Neural cell (in vitro differentiated cells): ENCODE measurements at regions not wholly inside any gene's neighbourhood (a gene's known extent, or its start where the extent isn't known, plus 50 kb on each side); places are given as distances from the start of the nearest gene placed in this dataset.
A peak's percentile ranks its signal among the peaks of the same experiment; 100 is the strongest.

Experiments
- H2AFZ ChIP-seq: fragments of 200-600, 300-800 bp; sonication (generic), shearing (Covaris generic); 2 replicates; pipeline ENCODE4 v1.6.0; 2014; ENCODE audit warnings: low read depth, mild to moderate bottlenecking, antibody characterized with exemption, low read length, moderate library complexity
- H3F3A ChIP-seq: fragments of 200-600 bp; shearing (Covaris generic); 2 replicates; pipeline ENCODE4 v1.6.1; 2016; ENCODE audit warnings: mild to moderate bottlenecking, moderate library complexity, mixed read lengths, antibody characterized with exemption, low read length; ENCODE audit not compliant: insufficient read depth, poor library complexity, severe bottlenecking
- H3K27ac ChIP-seq: fragments of 200-600, 300-800 bp; sonication (generic), shearing (Covaris generic); 2 replicates; pipeline ENCODE4 v1.5.1; 2014; ENCODE audit warnings: mild to moderate bottlenecking, low read length, moderate library complexity
- H3K27me3 ChIP-seq: fragments of 300-800, 200-600 bp; sonication (generic), shearing (Covaris generic); 2 replicates; pipeline ENCODE4 v1.6.0; 2014; ENCODE audit warnings: mild to moderate bottlenecking, low read depth, low read length, moderate library complexity; ENCODE audit not compliant: insufficient read depth
- H3K36me3 ChIP-seq: fragments of 300-800, 200-600 bp; sonication (generic), shearing (Covaris generic); 2 replicates; pipeline ENCODE4 v1.5.1; 2014; ENCODE audit warnings: mild to moderate bottlenecking, antibody characterized with exemption, low read length, moderate library complexity; ENCODE audit not compliant: insufficient read depth
- H3K4me2 ChIP-seq: fragments of 300-800, 200-600 bp; sonication (generic), shearing (Covaris generic); 2 replicates; pipeline ENCODE4 v1.6.0; 2014; ENCODE audit warnings: mild to moderate bottlenecking, low read length
- H3K4me3 ChIP-seq: fragments of 300-800, 200-600 bp; sonication (generic), shearing (Covaris generic); 2 replicates; pipeline ENCODE4 v1.5.1; 2014; ENCODE audit warnings: mild to moderate bottlenecking, low read length, moderate library complexity
- H3K79me2 ChIP-seq: fragments of 200-600 bp; shearing (Covaris generic); replicated peaks from 2 replicates; pipeline ENCODE4 v1.6.0; 2014; ENCODE audit warnings: mild to moderate bottlenecking, low read length, moderate library complexity; ENCODE audit not compliant: insufficient read depth
- H3K9ac ChIP-seq: fragments of 300-800, 200-600 bp; sonication (generic), shearing (Covaris generic); 2 replicates; pipeline ENCODE4 v1.6.1; 2016; ENCODE audit warnings: mild to moderate bottlenecking, low read length, mixed read lengths
- H3K9me2 ChIP-seq: fragments of 200-600 bp; shearing (Covaris generic); 2 replicates; pipeline ENCODE4 v1.6.1; 2016; ENCODE audit warnings: mild to moderate bottlenecking, low read length, mixed read lengths; ENCODE audit not compliant: insufficient read depth
- H3K9me3 ChIP-seq: fragments of 200-600, 300-800 bp; sonication (generic), shearing (Covaris generic); 2 replicates; pipeline ENCODE4 v1.6.1; 2016; ENCODE audit warnings: mild to moderate bottlenecking, mixed run types, low read length, moderate library complexity, mixed read lengths
- H4K20me1 ChIP-seq: fragments of 200-600 bp; shearing (Covaris generic); 2 replicates; pipeline ENCODE4 v1.6.1; 2016; ENCODE audit warnings: mild to moderate bottlenecking, mixed run types; ENCODE audit not compliant: insufficient read depth
- EP300 ChIP-seq: fragments of 450-650 bp; conservative IDR thresholded peaks from 2 replicates; pipeline ENCODE4 v1.6.1; 2014; ENCODE audit warnings: antibody characterized with exemption, mild to moderate bottlenecking, moderate library complexity; ENCODE audit not compliant: poor library complexity, severe bottlenecking
- EZH2 ChIP-seq: fragments of 200-600, 300-800 bp; shearing (Covaris generic), sonication (generic); IDR thresholded peaks from 2 replicates; pipeline ENCODE4 v1.6.1; 2014; ENCODE audit warnings: antibody characterized with exemption, low read length, borderline replicate concordance, mild to moderate bottlenecking; ENCODE audit not compliant: insufficient read depth, poor library complexity, severe bottlenecking
- MXI1 ChIP-seq: fragments of 450-650 bp; conservative IDR thresholded peaks from 2 replicates; pipeline ENCODE4 v1.6.1; 2014; ENCODE audit warnings: antibody characterized with exemption, mild to moderate bottlenecking; ENCODE audit not compliant: poor library complexity, severe bottlenecking
- POLR2AphosphoS5 ChIP-seq: IDR thresholded peaks from 2 replicates; pipeline ENCODE4 v1.6.1; 2012
- RAD21 ChIP-seq: fragments of 450-650 bp; conservative IDR thresholded peaks from 2 replicates; pipeline ENCODE4 v1.6.1; 2014; ENCODE audit warnings: antibody characterized with exemption, mild to moderate bottlenecking, moderate library complexity
- SMC3 ChIP-seq: fragments of 450-650 bp; conservative IDR thresholded peaks from 2 replicates; pipeline ENCODE4 v1.6.1; 2014; ENCODE audit warnings: antibody characterized with exemption, mild to moderate bottlenecking, moderate library complexity; ENCODE audit not compliant: poor library complexity
- TAF1 ChIP-seq: IDR thresholded peaks from 2 replicates; pipeline ENCODE4 v1.6.1; 2012; ENCODE audit warnings: low read depth
- TF ChIP-seq, protein P1 (sequence below): IDR thresholded peaks from 2 replicates; pipeline ENCODE4 v1.6.1; 2012; ENCODE audit warnings: borderline replicate concordance
- TF ChIP-seq, protein P2 (sequence below): fragments of 450-650 bp; IDR thresholded peaks from 2 replicates; pipeline ENCODE4 v1.5.1; 2014; ENCODE audit warnings: antibody characterized with exemption, mild to moderate bottlenecking, moderate library complexity; ENCODE audit not compliant: poor library complexity, severe bottlenecking

DNA sequence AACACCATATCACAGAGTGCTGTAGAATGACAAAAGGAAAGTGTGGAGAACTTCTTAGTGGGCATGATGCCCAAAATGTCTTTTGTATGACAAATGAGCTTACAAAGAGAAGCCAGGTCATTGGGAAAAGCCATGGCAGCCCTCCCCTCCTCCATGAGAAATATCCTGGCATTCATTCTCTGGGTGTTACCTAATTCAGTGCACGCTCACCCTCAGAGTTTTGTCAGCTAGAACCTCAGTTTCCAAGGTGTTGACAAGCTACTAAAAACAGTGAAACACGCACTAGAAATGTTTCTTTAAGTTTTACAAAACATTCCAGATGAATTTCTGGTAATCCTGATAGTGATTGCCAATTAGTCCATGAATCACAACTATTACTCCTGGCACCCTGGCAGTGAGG, 105.4 kb upstream of the FSHB start:
- H3K4me3 ChIP-seq, result no peak overlapping the region
- no peak overlapping the region for H2AFZ ChIP-seq
- H3K27me3 ChIP-seq, result no peaks in the 10 kb centered on the region

DNA sequence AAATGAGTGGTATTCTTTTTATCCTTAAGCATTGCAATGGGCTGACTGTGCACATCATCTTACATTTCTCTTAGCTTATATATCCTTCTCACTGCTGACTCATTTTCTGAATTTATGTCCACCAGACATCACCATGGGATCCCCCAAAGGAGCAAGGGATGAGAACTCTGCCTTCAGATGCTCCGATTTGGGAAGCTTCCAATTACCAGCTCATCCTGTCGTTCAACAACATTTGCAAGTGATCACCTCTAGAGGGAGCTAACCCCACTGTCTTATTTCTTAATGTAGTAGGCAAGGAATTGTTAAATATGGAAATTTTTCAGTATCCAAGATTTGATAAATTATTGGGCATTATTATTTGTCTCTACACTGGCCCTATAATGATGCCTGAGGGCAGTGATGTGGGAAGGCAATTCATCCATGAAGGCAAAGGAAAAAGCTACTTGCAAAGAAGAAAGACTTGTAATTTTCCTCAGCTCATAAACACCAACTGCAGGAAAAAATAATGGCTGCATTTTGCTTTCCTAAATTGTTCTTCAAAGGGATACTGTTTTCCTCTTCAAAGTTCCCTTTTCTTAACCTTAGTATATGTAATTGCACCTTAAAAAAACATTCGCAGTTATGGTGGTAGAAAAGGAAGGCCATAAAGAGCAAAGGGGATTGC, 102.4 kb upstream of the FSHB start:
- no peak overlapping the region for H2AFZ ChIP-seq
- no peaks in the 10 kb centered on the region for H3K9me2 ChIP-seq
- H4K20me1 ChIP-seq, result no peaks in the 10 kb centered on the region
- H3F3A ChIP-seq, result no peaks in the 10 kb centered on the region
- no peak overlapping the region for H3K9ac ChIP-seq
- H3K27ac ChIP-seq, result no peak overlapping the region
- H3K4me3 ChIP-seq, result no peak overlapping the region
- no peaks in the 10 kb centered on the region for H3K79me2 ChIP-seq
- no peaks in the 10 kb centered on the region for H3K9me3 ChIP-seq
- TF ChIP-seq, protein P1, sequence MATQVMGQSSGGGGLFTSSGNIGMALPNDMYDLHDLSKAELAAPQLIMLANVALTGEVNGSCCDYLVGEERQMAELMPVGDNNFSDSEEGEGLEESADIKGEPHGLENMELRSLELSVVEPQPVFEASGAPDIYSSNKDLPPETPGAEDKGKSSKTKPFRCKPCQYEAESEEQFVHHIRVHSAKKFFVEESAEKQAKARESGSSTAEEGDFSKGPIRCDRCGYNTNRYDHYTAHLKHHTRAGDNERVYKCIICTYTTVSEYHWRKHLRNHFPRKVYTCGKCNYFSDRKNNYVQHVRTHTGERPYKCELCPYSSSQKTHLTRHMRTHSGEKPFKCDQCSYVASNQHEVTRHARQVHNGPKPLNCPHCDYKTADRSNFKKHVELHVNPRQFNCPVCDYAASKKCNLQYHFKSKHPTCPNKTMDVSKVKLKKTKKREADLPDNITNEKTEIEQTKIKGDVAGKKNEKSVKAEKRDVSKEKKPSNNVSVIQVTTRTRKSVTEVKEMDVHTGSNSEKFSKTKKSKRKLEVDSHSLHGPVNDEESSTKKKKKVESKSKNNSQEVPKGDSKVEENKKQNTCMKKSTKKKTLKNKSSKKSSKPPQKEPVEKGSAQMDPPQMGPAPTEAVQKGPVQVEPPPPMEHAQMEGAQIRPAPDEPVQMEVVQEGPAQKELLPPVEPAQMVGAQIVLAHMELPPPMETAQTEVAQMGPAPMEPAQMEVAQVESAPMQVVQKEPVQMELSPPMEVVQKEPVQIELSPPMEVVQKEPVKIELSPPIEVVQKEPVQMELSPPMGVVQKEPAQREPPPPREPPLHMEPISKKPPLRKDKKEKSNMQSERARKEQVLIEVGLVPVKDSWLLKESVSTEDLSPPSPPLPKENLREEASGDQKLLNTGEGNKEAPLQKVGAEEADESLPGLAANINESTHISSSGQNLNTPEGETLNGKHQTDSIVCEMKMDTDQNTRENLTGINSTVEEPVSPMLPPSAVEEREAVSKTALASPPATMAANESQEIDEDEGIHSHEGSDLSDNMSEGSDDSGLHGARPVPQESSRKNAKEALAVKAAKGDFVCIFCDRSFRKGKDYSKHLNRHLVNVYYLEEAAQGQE, result no peak
- TF ChIP-seq EZH2 (no peak), RAD21 (peak; percentile 26), SMC3 (peak; percentile 37), MXI1 (no peak), TAF1 (no peak), EP300 (no peak), POLR2AphosphoS5 (no peak)
- TF ChIP-seq, protein P2, sequence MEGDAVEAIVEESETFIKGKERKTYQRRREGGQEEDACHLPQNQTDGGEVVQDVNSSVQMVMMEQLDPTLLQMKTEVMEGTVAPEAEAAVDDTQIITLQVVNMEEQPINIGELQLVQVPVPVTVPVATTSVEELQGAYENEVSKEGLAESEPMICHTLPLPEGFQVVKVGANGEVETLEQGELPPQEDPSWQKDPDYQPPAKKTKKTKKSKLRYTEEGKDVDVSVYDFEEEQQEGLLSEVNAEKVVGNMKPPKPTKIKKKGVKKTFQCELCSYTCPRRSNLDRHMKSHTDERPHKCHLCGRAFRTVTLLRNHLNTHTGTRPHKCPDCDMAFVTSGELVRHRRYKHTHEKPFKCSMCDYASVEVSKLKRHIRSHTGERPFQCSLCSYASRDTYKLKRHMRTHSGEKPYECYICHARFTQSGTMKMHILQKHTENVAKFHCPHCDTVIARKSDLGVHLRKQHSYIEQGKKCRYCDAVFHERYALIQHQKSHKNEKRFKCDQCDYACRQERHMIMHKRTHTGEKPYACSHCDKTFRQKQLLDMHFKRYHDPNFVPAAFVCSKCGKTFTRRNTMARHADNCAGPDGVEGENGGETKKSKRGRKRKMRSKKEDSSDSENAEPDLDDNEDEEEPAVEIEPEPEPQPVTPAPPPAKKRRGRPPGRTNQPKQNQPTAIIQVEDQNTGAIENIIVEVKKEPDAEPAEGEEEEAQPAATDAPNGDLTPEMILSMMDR, result peak; percentile 66
- H3K36me3 ChIP-seq, result no peaks in the 10 kb centered on the region
- H3K27me3 ChIP-seq, result no peaks in the 10 kb centered on the region
- H3K4me2 ChIP-seq, result no peak overlapping the region

More for the DNA sequence above, 105.4 kb upstream of the FSHB start:
- no peaks in the 10 kb centered on the region for H4K20me1 ChIP-seq
- H3K9me3 ChIP-seq, result no peaks in the 10 kb centered on the region
- no peaks in the 10 kb centered on the region for H3K36me3 ChIP-seq
- no peak overlapping the region for H3K27ac ChIP-seq
- no peak overlapping the region for H3K9ac ChIP-seq
- TF ChIP-seq TAF1, result no peak
- TF ChIP-seq EP300, result no peak
- TF ChIP-seq, protein P2, result no peak
- no peak for TF ChIP-seq POLR2AphosphoS5
- TF ChIP-seq, protein P1, result no peak
- TF ChIP-seq SMC3, result no peak
- no peak for TF ChIP-seq EZH2
- no peak for TF ChIP-seq MXI1
- no peak for TF ChIP-seq RAD21
- H3K4me2 ChIP-seq, result no peak overlapping the region
- H3K79me2 ChIP-seq, result no peaks in the 10 kb centered on the region
- no peaks in the 10 kb centered on the region for H3K9me2 ChIP-seq
- no peaks in the 10 kb centered on the region for H3F3A ChIP-seq
